ENCODE measurements at regions not wholly inside any gene's neighbourhood (a gene's known extent, or its start where the extent isn't known, plus 50 kb on each side); places are given as distances from the start of the nearest gene placed in this dataset.
A peak's percentile ranks its signal among the peaks of the same experiment; 100 is the strongest.

DNA sequence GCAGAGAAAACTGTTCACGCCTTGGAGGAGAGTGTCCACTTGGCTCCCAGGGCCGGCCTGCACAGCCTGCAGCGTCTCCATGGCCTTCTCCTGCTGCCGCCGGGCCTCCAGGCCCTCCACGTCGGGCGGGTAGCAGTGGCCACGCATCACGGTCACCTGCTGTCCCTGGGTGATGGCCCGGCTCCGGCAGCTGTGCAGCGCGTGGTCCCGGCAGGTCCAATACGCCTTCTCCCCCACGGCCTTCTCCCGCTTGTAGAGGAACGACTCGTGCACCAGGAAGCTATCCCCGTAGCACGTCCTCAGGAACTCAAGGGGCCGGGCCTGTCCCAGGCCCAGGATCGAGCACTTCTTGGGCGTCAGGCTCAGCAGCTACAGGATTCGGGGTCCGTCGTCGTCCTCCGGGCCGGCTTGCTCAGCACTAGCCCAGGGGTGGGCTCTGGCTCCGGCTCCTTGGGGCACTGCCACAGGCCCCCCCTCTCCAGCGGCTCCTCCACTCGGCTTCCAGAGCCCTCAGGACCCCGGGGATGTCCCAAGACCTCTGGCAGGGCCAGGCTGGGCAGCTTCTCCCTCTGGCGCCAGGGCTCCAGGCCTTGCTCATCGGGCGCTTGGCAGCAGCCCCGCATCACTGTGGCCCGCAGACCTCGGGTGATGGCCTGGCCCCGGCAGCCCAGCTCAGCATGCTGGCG lies 83.6 kb upstream of the FXR1 start:
- no peak for DNase-seq (ENCODE audit: extremely low read depth, low read depth)

DNA sequence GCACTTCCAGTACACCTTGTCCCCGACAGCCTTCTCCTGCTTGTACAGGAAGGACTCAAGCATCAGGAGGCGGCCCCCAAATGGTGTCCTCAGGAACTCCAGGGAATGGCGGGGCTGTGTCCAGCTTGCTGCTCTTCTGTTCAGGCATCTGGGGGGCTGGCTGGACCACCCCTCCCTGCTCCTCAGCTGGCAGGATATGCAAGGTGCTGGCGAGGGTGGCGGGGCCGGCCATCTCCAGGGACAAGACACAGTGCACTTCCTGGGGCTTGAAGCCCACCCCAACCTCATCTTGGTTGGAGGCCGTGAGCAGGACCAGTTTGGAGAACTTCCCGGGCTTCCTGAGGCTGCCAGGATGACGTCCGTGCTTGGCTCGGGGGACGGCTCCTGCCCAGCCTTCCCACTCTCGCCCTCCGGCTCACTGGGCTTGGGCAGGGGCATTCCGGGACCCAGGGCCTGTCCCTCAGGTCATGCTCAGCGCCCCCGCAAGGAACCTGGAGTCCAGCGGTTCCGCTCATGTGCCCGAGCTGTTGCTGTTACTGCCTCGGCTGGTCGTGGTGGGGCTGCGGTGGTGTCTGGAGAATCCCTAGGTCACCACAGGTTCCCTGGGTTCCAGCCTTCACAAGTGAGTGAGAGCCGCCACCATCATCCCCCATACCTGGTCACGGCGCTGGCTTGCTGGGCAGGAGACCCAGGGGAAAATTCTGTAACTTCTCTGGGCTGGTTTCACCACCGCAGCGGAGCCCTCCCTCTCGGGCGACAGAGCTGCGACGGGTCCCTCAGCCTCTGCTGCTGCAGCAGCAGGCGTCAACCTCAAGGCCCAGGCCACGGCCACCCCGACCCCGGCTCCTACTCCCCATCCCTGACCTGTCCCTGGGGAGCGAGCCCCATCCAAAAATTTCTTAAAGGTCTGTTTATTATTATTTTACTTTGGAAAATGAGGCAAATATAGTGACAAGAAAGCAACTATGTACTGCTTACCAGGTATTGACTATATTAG lies 82.8 kb upstream of the FXR1 start:
- DNase-seq (ENCODE audit: extremely low read depth, low read depth), result no peak

DNA sequence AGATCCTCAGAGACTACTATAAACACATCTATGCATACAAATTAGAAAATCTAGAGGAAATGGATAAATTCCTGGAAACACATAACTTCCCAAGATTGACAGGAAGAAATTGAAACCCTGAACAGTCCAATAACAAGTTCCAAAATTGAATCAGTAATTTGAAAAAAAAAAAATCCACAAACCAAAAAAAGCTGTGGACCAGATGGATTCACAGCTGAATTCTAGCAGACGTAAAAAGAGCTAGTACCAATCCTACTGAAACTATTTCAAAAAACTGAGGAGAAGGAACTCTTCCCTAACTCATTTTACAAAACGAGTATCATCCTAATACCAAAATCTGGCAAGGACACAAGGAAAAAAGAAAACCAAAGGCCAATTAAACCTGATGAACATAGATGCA lies 77.0 kb upstream of the FXR1 start:
- DNase-seq (ENCODE audit: extremely low read depth, low read depth), result no peak

DNA sequence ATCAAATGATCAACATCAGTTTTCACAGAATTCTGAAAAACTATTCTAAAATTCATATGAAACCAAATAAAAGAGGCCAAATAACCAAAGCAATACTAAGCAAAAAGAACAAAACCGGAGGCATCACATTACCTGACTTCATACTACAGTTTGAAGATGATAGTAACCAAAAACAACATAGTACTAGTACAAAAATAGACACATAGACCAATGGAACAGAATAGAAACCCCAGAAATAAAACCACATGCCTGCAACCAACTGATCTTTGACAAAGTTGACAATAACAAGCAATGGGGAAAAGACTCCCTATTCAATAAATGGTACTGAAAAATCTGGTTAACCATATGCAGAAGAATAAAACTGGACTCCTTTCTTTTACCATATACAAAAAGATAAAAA lies 75.7 kb upstream of the FXR1 start:
- no peak for DNase-seq (ENCODE audit: extremely low read depth, low read depth)

DNA sequence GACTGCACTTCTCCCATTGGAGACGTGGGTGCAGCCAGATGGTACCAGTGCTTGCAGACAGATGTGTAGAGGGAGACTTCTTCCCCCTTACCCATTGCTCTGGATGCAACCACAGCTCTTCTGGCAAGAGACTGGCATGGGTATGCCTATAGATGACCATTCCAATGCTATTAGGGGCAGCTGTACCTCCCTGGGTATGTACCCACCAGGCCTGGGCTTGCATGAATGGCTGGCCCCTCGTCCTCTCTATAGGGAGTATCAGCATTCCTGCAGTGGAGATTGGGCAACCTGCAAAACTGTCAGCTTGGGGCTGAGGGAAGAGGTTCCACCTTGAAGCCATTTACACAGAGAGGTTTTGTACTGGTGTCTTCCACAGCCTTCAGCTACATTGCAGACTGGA lies 57.6 kb upstream of the FXR1 start:
- no peak for DNase-seq (ENCODE audit: extremely low read depth, low read depth)

DNA sequence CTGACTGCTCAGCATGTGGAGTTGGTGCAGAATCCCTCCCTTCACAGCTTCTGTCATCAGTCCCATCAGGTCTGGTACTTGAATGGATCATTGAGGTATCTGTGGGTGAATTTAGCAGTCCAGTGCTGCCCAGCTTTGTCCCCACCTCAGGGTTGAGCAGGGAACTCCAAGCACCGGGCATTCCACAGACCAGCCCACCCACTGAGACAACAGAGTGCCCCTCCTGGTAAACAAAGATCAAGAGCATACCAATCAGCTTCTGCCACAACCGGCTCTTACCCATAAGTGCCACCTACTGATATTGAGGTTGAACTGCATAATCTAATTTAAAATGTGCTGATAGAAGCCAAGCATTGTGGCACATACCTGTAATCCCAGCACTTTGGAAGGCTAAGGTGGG lies 57.1 kb upstream of the FXR1 start:
- peak; percentile 3 for DNase-seq (ENCODE audit: extremely low read depth, low read depth)

DNA sequence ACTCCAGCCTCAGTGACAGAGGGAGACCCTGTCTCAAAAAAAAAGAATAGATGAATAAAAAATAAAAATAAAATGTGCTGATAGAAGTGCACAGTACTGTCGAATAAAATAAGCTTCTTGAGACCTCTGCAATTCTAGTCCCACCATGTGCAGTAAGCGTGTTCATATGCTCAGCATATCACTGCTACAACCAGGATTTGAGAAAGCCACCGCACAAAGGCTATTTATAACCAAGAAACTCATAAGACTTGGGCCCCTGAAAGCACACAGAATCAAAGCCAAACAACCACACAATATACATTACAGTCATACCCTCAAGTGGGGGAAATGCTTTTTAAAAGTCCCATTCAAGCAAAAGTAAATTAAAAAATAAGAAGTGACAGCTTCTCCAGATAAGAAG lies 56.5 kb upstream of the FXR1 start:
- DNase-seq (ENCODE audit: extremely low read depth, low read depth), result no peak

DNA sequence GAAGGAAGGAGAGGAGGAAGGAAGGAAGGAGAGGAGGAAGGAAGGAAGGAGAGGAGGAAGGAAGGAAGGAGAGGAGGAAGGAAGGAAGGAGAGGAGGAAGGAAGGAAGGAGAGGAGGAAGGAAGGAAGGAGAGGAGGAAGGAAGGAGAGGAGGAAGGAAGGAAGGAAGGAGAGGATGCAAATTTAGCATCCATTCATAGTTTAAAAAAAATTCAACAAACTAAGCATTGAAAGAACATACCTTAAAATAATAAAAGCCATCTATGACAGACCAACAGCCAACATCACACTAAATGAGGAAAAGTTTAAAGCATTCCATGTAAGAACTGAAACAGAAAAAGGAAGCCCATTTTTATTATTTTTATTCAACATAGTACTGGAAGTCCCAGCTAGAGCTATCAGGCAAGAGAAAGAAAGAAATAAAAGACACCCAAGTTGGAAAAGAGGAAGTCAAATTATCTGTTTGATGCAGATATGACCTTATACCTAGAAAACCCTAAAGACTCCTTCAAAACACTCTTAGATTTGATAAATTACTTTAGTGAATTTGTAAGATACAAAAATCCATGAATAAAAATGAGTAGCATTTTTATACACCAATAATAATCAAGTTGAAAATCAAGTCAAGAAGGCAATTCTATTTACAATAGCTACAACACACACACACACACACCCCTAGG lies 52.2 kb upstream of the FXR1 start:
- DNase-seq (ENCODE audit: extremely low read depth, low read depth), result no peak
